ENCODE measurements at regions not wholly inside any gene's neighbourhood (a gene's known extent, or its start where the extent isn't known, plus 50 kb on each side); places are given as distances from the start of the nearest gene placed in this dataset.

DNA sequence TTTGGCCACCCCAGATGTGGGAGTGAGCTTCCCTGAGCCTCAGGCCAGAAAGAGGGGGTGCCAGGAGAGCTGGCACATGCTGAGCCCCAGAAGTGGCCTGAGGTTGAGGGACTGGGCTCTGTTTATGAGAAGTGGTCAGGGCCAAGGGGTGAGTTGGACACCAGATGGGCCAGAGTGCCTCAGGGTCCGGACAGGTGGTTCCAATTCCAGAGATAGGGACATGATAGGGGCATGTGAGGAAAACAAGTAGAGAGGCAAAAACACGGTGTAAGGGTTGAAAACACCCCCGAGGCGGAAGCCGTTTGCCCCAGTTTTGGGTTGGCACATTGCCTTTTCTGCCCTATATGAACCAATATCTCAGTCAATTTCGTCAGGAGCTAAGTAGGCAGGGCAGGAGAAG lies 125.6 kb upstream of the NFIB start:
- no peaks in the 10 kb centered on the region for H3K36me3 Mint-ChIP-seq
- no peak overlapping the region for H3K4me3 Mint-ChIP-seq
- DNase-seq (ENCODE audit: low spot score in 2 of 2, unreplicated experiment in 2 of 2), result no peak
- H3K4me1 Mint-ChIP-seq, result peaks cover 41% of the 10 kb centered on the region
- no peaks in the 10 kb centered on the region for H3K27me3 Mint-ChIP-seq (ENCODE audit: low read depth)
- no peak overlapping the region for H3K27ac Mint-ChIP-seq
- TF ChIP-seq, protein P1, sequence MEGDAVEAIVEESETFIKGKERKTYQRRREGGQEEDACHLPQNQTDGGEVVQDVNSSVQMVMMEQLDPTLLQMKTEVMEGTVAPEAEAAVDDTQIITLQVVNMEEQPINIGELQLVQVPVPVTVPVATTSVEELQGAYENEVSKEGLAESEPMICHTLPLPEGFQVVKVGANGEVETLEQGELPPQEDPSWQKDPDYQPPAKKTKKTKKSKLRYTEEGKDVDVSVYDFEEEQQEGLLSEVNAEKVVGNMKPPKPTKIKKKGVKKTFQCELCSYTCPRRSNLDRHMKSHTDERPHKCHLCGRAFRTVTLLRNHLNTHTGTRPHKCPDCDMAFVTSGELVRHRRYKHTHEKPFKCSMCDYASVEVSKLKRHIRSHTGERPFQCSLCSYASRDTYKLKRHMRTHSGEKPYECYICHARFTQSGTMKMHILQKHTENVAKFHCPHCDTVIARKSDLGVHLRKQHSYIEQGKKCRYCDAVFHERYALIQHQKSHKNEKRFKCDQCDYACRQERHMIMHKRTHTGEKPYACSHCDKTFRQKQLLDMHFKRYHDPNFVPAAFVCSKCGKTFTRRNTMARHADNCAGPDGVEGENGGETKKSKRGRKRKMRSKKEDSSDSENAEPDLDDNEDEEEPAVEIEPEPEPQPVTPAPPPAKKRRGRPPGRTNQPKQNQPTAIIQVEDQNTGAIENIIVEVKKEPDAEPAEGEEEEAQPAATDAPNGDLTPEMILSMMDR (IDR thresholded peaks at IDR 0.05; ENCODE audit: unreplicated experiment), result no peak
- H3K9me3 Mint-ChIP-seq, result no peaks in the 10 kb centered on the region

- Mint-ChIP-seq H3K36me3 (no peaks in the 10 kb centered on the region), H3K27ac (peak overlapping the region; percentile 73), H3K27me3 (ENCODE audit: low read depth) (no peaks in the 10 kb centered on the region), H3K4me1 (peaks cover 49% of the 10 kb centered on the region), H3K4me3 (no peak overlapping the region), H3K9me3 (no peaks in the 10 kb centered on the region)
- TF ChIP-seq, protein P1 (IDR thresholded peaks at IDR 0.05; ENCODE audit: unreplicated experiment), result no peak
- DNase-seq (ENCODE audit: low spot score in 2 of 2, unreplicated experiment in 2 of 2), result no peak
Observed at GRCh38 chr9:14438232-14439021, 124.5 kb upstream of the NFIB start.

- TF ChIP-seq, protein P1 (IDR thresholded peaks at IDR 0.05; ENCODE audit: unreplicated experiment), result no peak
- no peaks in the 10 kb centered on the region for H3K36me3 Mint-ChIP-seq
- H3K4me1 Mint-ChIP-seq, result peaks cover 55% of the 10 kb centered on the region
- no peaks in the 10 kb centered on the region for H3K9me3 Mint-ChIP-seq
- no peaks in the 10 kb centered on the region for H3K27me3 Mint-ChIP-seq (ENCODE audit: low read depth)
- H3K27ac Mint-ChIP-seq, result peak overlapping the region; percentile 73
- peak in 1 of 2 experiments; percentile 55 for DNase-seq (ENCODE audit: low spot score in 2 of 2, unreplicated experiment in 2 of 2)
- H3K4me3 Mint-ChIP-seq, result no peak overlapping the region
Observed at GRCh38 chr9:14437354-14438231, 123.7 kb upstream of the NFIB start.

GRCh38 chr9:14435871-14436270 lies 121.9 kb upstream of the NFIB start:
- H3K36me3 Mint-ChIP-seq, result no peaks in the 10 kb centered on the region
- TF ChIP-seq, protein P1 (IDR thresholded peaks at IDR 0.05; ENCODE audit: unreplicated experiment), result no peak
- no peaks in the 10 kb centered on the region for H3K9me3 Mint-ChIP-seq
- no peak for DNase-seq (ENCODE audit: low spot score in 2 of 2, unreplicated experiment in 2 of 2)
- H3K4me3 Mint-ChIP-seq, result no peak overlapping the region
- H3K4me1 Mint-ChIP-seq, result peaks cover 49% of the 10 kb centered on the region
- H3K27me3 Mint-ChIP-seq (ENCODE audit: low read depth), result no peaks in the 10 kb centered on the region
- no peak overlapping the region for H3K27ac Mint-ChIP-seq

DNA sequence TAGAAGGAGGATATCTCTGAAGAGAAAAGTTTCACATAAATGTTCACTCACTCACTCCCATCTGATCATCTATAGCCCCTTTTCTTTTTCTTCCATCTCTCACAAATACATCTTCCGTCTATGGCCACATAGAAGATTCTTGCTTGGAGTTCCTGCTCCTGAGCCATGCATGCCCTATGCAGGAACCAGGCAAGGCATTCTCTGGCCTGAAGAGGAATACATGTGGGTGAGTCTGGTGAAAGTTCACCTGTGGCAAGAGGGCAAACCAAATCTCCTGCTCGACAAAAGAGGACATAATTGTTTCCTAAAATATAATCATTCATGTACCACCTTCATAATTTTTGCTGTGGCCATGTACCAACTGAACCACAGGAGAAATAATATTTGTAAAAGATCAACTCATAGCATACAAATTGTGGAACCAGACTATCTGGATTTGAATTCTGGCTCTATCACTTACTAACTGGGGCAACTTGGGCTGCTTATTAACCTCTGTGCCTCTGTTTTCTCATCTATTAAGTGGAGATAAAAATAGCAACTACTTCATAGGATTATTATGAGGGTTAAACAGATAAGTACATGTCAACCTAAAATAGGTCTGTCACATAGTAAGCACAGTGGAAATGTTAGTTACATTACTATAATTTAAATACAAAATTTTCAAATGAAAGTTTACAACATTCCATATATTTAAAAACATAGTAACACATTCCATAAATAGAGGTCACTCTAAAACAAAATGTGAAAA lies 121.2 kb upstream of the NFIB start:
- Mint-ChIP-seq H3K4me1 (peaks cover 46% of the 10 kb centered on the region), H3K27me3 (ENCODE audit: low read depth) (no peaks in the 10 kb centered on the region), H3K9me3 (no peaks in the 10 kb centered on the region), H3K27ac (no peak overlapping the region), H3K4me3 (no peak overlapping the region), H3K36me3 (no peaks in the 10 kb centered on the region)
- no peak for DNase-seq (ENCODE audit: low spot score in 2 of 2, unreplicated experiment in 2 of 2)
- TF ChIP-seq, protein P1 (IDR thresholded peaks at IDR 0.05; ENCODE audit: unreplicated experiment), result no peak
